C4-2B (cell line): ENCODE measurements at regions not wholly inside any gene's neighbourhood (a gene's known extent, or its start where the extent isn't known, plus 50 kb on each side); places are given as distances from the start of the nearest gene placed in this dataset.

ENCODE experiments used
- H3K27ac ChIP-seq: fragments of 450-650 bp; 2 replicates; pipeline ENCODE4 v1.5.1; 2017
- CTCF ChIP-seq: fragments of 450-650 bp; conservative IDR thresholded peaks from 2 replicates; pipeline ENCODE4 v1.5.1; 2017; ENCODE audit warnings: mild to moderate bottlenecking
- ZFX ChIP-seq: fragments of 450-650 bp; IDR thresholded peaks from 2 replicates; pipeline ENCODE4 v1.6.1; 2017

GRCh38 chr5:125093776-125094175 is 347.3 kb upstream of the ZNF608 start:
- H3K27ac ChIP-seq = no peak overlapping the region
- TF ChIP-seq ZFX = no peak

GRCh38 chr5:125100342-125100741 is 353.9 kb upstream of the ZNF608 start:
- TF ChIP-seq ZFX (no peak), CTCF (no peak)
- no peak overlapping the region for H3K27ac ChIP-seq

GRCh38 chr5:125100951-125101350 is 354.5 kb upstream of the ZNF608 start:
- no peak overlapping the region for H3K27ac ChIP-seq
- TF ChIP-seq ZFX (no peak), CTCF (no peak)

- TF ChIP-seq ZFX (no peak), CTCF (no peak)
- no peak overlapping the region for H3K27ac ChIP-seq
These were observed 357.0 kb upstream of the ZNF608 start for GRCh38 chr5:125103459-125103858.

- H3K27ac ChIP-seq = no peak overlapping the region
- TF ChIP-seq CTCF = no peak
- no peak for TF ChIP-seq ZFX
These were observed 359.8 kb upstream of the ZNF608 start for GRCh38 chr5:125106271-125106670.

- no peak overlapping the region for H3K27ac ChIP-seq
These were observed 360.4 kb upstream of the ZNF608 start for GRCh38 chr5:125106881-125107280.

GRCh38 chr5:125109293-125109692 is 362.9 kb upstream of the ZNF608 start:
- no peak overlapping the region for H3K27ac ChIP-seq
- TF ChIP-seq CTCF (no peak), ZFX (no peak)

More at GRCh38 chr5:125106881-125107280, 360.4 kb upstream of the ZNF608 start:
- TF ChIP-seq CTCF = no peak
- no peak for TF ChIP-seq ZFX

GRCh38 chr5:125109816-125110215 is 363.4 kb upstream of the ZNF608 start:
- H3K27ac ChIP-seq = no peak overlapping the region
- no peak for TF ChIP-seq CTCF
- TF ChIP-seq ZFX = no peak
